ENCODE measurements at regions not wholly inside any gene's neighbourhood (a gene's known extent, or its start where the extent isn't known, plus 50 kb on each side); places are given as distances from the start of the nearest gene placed in this dataset.

DNA sequence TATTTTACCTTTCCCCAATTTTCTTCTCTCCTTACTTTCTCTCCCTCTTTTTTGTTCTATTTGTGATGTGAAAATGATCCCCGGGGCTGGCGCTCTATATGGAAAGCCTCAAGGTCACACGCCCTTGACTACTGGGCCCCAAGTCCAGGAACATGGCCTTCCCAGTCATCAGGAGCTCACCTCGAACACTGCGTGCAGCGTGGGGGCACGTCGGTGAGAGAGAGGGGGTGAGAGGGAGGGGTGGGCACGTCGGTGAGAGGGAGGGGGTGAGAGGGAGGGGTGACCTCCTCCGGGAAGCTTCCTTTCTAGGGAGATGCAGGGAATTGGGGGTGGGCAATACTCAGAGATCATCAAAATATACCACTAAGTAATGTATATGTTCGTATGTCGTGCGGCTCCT, 94.6 kb upstream of the TMPRSS2 start:
- no peaks in the 10 kb centered on the region for H3K79me2 ChIP-seq (ENCODE audit: control insufficient read depth, insufficient read depth, low read length)
- DNase-seq (ENCODE audit: low read depth in 2 of 2), result no peak
- H4K20me1 ChIP-seq (ENCODE audit: control insufficient read depth, extremely low read depth, insufficient read depth, low read length), result no peaks in the 10 kb centered on the region
- H3K4me1 ChIP-seq (ENCODE audit: control insufficient read depth, extremely low read depth, insufficient read depth, low read length), result no peaks in the 10 kb centered on the region
- no peak overlapping the region for H3K27ac ChIP-seq (ENCODE audit: insufficient read depth, low read length)
- no peak overlapping the region for H3K4me2 ChIP-seq (ENCODE audit: extremely low read depth, insufficient read depth, low read length)
- H3K27me3 ChIP-seq (ENCODE audit: control insufficient read depth, insufficient read depth, low read length), result no peaks in the 10 kb centered on the region
- no peak overlapping the region for H2AFZ ChIP-seq (ENCODE audit: low read length)
- no peak overlapping the region for H3K9ac ChIP-seq (ENCODE audit: insufficient read depth, low read length)
- no peak for TF ChIP-seq EZH2 (IDR thresholded peaks at IDR 0.05; ENCODE audit: low read length, missing control alignments)
- TF ChIP-seq, protein P1, sequence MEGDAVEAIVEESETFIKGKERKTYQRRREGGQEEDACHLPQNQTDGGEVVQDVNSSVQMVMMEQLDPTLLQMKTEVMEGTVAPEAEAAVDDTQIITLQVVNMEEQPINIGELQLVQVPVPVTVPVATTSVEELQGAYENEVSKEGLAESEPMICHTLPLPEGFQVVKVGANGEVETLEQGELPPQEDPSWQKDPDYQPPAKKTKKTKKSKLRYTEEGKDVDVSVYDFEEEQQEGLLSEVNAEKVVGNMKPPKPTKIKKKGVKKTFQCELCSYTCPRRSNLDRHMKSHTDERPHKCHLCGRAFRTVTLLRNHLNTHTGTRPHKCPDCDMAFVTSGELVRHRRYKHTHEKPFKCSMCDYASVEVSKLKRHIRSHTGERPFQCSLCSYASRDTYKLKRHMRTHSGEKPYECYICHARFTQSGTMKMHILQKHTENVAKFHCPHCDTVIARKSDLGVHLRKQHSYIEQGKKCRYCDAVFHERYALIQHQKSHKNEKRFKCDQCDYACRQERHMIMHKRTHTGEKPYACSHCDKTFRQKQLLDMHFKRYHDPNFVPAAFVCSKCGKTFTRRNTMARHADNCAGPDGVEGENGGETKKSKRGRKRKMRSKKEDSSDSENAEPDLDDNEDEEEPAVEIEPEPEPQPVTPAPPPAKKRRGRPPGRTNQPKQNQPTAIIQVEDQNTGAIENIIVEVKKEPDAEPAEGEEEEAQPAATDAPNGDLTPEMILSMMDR (conservative IDR thresholded peaks at IDR 0.05 in 1 of 2, IDR thresholded peaks at IDR 0.05 in 1 of 2; ENCODE audit: low read depth in 1 of 2, low read length in 2 of 2), result no peak
- no peak overlapping the region for H3K4me3 ChIP-seq (replicated peaks in 1 of 4; ENCODE audit: control extremely low read depth in 1 of 4, insufficient read depth in 1 of 4, low read depth in 3 of 4, low read length in 4 of 4)
- H3K36me3 ChIP-seq (ENCODE audit: control insufficient read depth, insufficient read depth, low read length), result no peaks in the 10 kb centered on the region
- no peaks in the 10 kb centered on the region for H3K9me3 ChIP-seq (ENCODE audit: control insufficient read depth, insufficient read depth, low read depth, low read length)

DNA sequence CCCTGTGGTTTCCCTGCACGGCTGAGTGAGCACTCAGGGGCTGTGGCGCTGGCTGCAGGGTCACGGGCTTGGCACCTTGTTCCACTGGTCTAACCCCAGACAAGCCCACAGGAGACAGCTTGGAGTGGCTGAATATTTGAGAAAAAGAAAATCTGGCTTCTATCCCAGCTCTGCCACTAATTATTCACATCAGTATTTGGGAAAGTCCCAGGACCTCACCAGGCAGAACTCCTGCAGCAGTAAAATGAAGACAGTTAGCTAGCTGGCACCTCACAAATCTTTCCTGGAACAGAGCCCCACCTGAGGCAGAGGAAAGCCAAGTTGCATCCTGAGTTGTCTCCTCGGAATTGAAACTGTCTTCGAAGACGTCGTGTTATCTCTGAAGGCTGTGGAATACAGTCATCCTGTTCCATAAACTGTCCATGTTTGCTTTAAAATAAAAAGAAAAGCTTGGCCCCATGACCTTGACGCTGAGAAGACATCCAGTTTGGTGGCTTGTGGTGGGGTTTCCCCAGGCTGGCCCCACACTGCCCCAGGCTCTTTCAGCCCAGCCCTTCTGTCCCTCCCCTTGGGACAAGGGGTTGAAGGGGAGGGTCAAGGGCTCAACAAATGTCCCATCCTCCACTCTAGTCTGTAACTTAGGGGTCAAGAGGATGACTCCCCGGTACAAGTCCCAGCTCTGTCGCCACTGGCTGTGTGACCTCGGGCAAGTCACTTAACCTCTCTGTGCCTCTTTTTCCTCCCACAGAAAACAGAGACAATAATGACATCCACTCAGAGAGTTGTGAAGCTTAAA, 93.8 kb upstream of the TMPRSS2 start:
- no peaks in the 10 kb centered on the region for H3K36me3 ChIP-seq (ENCODE audit: control insufficient read depth, insufficient read depth, low read length)
- no peaks in the 10 kb centered on the region for H4K20me1 ChIP-seq (ENCODE audit: control insufficient read depth, extremely low read depth, insufficient read depth, low read length)
- H3K79me2 ChIP-seq (ENCODE audit: control insufficient read depth, insufficient read depth, low read length), result no peaks in the 10 kb centered on the region
- H3K4me2 ChIP-seq (ENCODE audit: extremely low read depth, insufficient read depth, low read length), result no peak overlapping the region
- no peaks in the 10 kb centered on the region for H3K27me3 ChIP-seq (ENCODE audit: control insufficient read depth, insufficient read depth, low read length)
- H3K9me3 ChIP-seq (ENCODE audit: control insufficient read depth, insufficient read depth, low read depth, low read length), result no peaks in the 10 kb centered on the region
- no peak overlapping the region for H3K4me3 ChIP-seq (replicated peaks in 1 of 4; ENCODE audit: control extremely low read depth in 1 of 4, insufficient read depth in 1 of 4, low read depth in 3 of 4, low read length in 4 of 4)
- TF ChIP-seq EZH2 (IDR thresholded peaks at IDR 0.05; ENCODE audit: low read length, missing control alignments), result no peak
- TF ChIP-seq, protein P1 (conservative IDR thresholded peaks at IDR 0.05 in 1 of 2, IDR thresholded peaks at IDR 0.05 in 1 of 2; ENCODE audit: low read depth in 1 of 2, low read length in 2 of 2), result no peak
- no peak overlapping the region for H3K27ac ChIP-seq (ENCODE audit: insufficient read depth, low read length)
- peak in 1 of 2 donors; percentile 42 for DNase-seq (ENCODE audit: low read depth in 2 of 2)
- no peaks in the 10 kb centered on the region for H3K4me1 ChIP-seq (ENCODE audit: control insufficient read depth, extremely low read depth, insufficient read depth, low read length)
- H3K9ac ChIP-seq (ENCODE audit: insufficient read depth, low read length), result no peak overlapping the region
- H2AFZ ChIP-seq (ENCODE audit: low read length), result no peak overlapping the region

DNA sequence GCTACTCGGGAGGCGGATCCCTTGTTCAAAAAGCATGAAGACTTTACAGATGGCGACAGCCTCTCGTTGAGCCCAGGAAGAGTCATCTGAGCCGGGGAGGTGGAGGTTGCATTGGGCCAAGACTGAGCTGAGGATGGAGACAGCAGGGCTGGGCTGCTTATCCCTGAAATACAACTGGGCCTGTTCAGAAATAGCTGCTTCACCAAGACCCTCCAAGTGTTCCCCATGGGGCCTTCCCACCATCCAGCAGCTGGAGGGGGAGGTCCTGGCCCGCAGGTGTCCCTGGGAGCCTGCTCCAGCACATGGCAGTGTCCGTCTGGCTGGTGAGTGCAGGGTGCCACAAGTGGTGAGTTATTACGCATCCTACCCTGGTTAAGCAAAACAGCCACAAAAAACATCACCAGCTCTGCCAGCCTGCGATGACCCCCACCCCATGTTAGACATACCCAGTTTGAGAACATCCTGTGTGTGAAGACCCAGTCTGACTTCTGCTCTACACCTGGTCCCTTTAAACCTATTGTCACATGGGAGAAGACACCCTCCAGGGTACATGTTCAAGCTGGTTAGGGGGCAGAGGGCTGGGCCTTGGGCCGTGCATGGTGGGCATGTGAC, 93.1 kb upstream of the TMPRSS2 start:
- no peak overlapping the region for H2AFZ ChIP-seq (ENCODE audit: low read length)
- H3K4me1 ChIP-seq (ENCODE audit: control insufficient read depth, extremely low read depth, insufficient read depth, low read length), result no peaks in the 10 kb centered on the region
- TF ChIP-seq, protein P1 (conservative IDR thresholded peaks at IDR 0.05 in 1 of 2, IDR thresholded peaks at IDR 0.05 in 1 of 2; ENCODE audit: low read depth in 1 of 2, low read length in 2 of 2), result no peak
- TF ChIP-seq EZH2 (IDR thresholded peaks at IDR 0.05; ENCODE audit: low read length, missing control alignments), result no peak
- H4K20me1 ChIP-seq (ENCODE audit: control insufficient read depth, extremely low read depth, insufficient read depth, low read length), result no peaks in the 10 kb centered on the region
- H3K9me3 ChIP-seq (ENCODE audit: control insufficient read depth, insufficient read depth, low read depth, low read length), result no peaks in the 10 kb centered on the region
- no peaks in the 10 kb centered on the region for H3K27me3 ChIP-seq (ENCODE audit: control insufficient read depth, insufficient read depth, low read length)
- no peak overlapping the region for H3K27ac ChIP-seq (ENCODE audit: insufficient read depth, low read length)
- no peak overlapping the region for H3K4me3 ChIP-seq (replicated peaks in 1 of 4; ENCODE audit: control extremely low read depth in 1 of 4, insufficient read depth in 1 of 4, low read depth in 3 of 4, low read length in 4 of 4)
- no peaks in the 10 kb centered on the region for H3K79me2 ChIP-seq (ENCODE audit: control insufficient read depth, insufficient read depth, low read length)
- no peaks in the 10 kb centered on the region for H3K36me3 ChIP-seq (ENCODE audit: control insufficient read depth, insufficient read depth, low read length)
- no peak for DNase-seq (ENCODE audit: low read depth in 2 of 2)
- no peak overlapping the region for H3K4me2 ChIP-seq (ENCODE audit: extremely low read depth, insufficient read depth, low read length)
- H3K9ac ChIP-seq (ENCODE audit: insufficient read depth, low read length), result no peak overlapping the region

Data from fibroblast of lung (primary cell).